ENCODE measurements at regions not wholly inside any gene's neighbourhood (a gene's known extent, or its start where the extent isn't known, plus 50 kb on each side); places are given as distances from the start of the nearest gene placed in this dataset.
"Not testable (repeated sequence)": the region's sequence is repeated elsewhere in the genome, so short reads cannot be mapped to it uniquely, and the experiment has no call there.

- H3K27me3 ChIP-seq (ENCODE audit: control insufficient read depth in 2 of 2, insufficient read depth in 2 of 2, low read length in 2 of 2); FAIRE-seq; intact Hi-C loops (cut with micrococcal nuclease); CTCF ChIA-PET; H3K27ac ChIP-seq (ENCODE audit: insufficient read depth, low read depth, low read length); DNase-seq (ENCODE audit: low read depth, low spot score); H3K4me1 ChIP-seq (ENCODE audit: control insufficient read depth, extremely low read depth, insufficient read depth, low read length); dilution Hi-C loops (cut with MboI; ENCODE audit: extremely low pct_ligation_motif_present, low sequenced_read_pairs); H2AFZ ChIP-seq (ENCODE audit: low read depth, low read length); H3K9me1 ChIP-seq (replicated peaks; ENCODE audit: control insufficient read depth, extremely low read depth, insufficient read depth, low read length); BruUV-seq (replicated peaks); H3K9me3 ChIP-seq (replicated peaks; ENCODE audit: control insufficient read depth, insufficient read depth, low read length); POLR2A ChIA-PET; H3K79me2 ChIP-seq (ENCODE audit: control insufficient read depth, insufficient read depth, low read length); H4K20me1 ChIP-seq (replicated peaks; ENCODE audit: control insufficient read depth, extremely low read depth, insufficient read depth, low read length); H3K36me3 ChIP-seq (ENCODE audit: control insufficient read depth in 2 of 2, extremely low read depth in 1 of 2, insufficient read depth in 2 of 2, low read length in 2 of 2); H3K4me3 ChIP-seq (replicated peaks in 1 of 3; ENCODE audit: insufficient read depth in 1 of 3, low read depth in 1 of 3, low read length in 3 of 3); H3K9ac ChIP-seq (replicated peaks; ENCODE audit: extremely low read depth, insufficient read depth, low read length); H3K4me2 ChIP-seq (ENCODE audit: insufficient read depth, low read length): not testable (repeated sequence)
Measured at GRCh38 chr1:866631-867299, 57.0 kb upstream of the SAMD11 start.

GRCh38 chr1:867550-867949, 56.2 kb upstream of the SAMD11 start:
- POLR2A ChIA-PET; H4K20me1 ChIP-seq (replicated peaks; ENCODE audit: control insufficient read depth, extremely low read depth, insufficient read depth, low read length); H3K4me1 ChIP-seq (ENCODE audit: control insufficient read depth, extremely low read depth, insufficient read depth, low read length); CTCF ChIA-PET; H3K27me3 ChIP-seq (ENCODE audit: control insufficient read depth in 2 of 2, insufficient read depth in 2 of 2, low read length in 2 of 2); FAIRE-seq; H3K79me2 ChIP-seq (ENCODE audit: control insufficient read depth, insufficient read depth, low read length); intact Hi-C loops (cut with micrococcal nuclease); DNase-seq (ENCODE audit: low read depth, low spot score); H3K9me3 ChIP-seq (replicated peaks; ENCODE audit: control insufficient read depth, insufficient read depth, low read length); H3K4me2 ChIP-seq (ENCODE audit: insufficient read depth, low read length); H3K4me3 ChIP-seq (replicated peaks in 1 of 3; ENCODE audit: insufficient read depth in 1 of 3, low read depth in 1 of 3, low read length in 3 of 3); dilution Hi-C loops (cut with MboI; ENCODE audit: extremely low pct_ligation_motif_present, low sequenced_read_pairs); H3K9me1 ChIP-seq (replicated peaks; ENCODE audit: control insufficient read depth, extremely low read depth, insufficient read depth, low read length); H3K9ac ChIP-seq (replicated peaks; ENCODE audit: extremely low read depth, insufficient read depth, low read length); H2AFZ ChIP-seq (ENCODE audit: low read depth, low read length); H3K36me3 ChIP-seq (ENCODE audit: control insufficient read depth in 2 of 2, extremely low read depth in 1 of 2, insufficient read depth in 2 of 2, low read length in 2 of 2); BruUV-seq (replicated peaks); H3K27ac ChIP-seq (ENCODE audit: insufficient read depth, low read depth, low read length): not testable (repeated sequence)
